ENCODE measurements at regions not wholly inside any gene's neighbourhood (a gene's known extent, or its start where the extent isn't known, plus 50 kb on each side); places are given as distances from the start of the nearest gene placed in this dataset.

DNA sequence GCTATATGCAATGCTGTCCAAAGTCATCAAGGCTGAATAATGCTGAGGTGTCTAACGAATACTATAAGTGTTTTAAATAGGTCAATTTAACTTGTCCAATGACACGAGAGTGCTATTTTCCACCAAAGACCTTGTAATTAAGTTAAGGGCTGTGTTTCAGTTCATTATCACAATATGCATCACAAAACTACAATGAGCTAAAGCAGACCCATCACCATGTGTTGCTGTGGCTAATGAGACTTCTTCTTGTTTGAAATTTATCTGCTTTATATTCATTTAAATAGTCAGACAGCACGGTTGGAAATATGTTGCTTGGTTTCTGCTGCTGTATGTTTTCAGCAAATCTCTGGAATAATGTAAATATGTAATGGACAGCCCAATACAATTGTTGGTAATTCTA is 292.5 kb upstream of the VSTM2A start:
- TF ChIP-seq, protein P1, sequence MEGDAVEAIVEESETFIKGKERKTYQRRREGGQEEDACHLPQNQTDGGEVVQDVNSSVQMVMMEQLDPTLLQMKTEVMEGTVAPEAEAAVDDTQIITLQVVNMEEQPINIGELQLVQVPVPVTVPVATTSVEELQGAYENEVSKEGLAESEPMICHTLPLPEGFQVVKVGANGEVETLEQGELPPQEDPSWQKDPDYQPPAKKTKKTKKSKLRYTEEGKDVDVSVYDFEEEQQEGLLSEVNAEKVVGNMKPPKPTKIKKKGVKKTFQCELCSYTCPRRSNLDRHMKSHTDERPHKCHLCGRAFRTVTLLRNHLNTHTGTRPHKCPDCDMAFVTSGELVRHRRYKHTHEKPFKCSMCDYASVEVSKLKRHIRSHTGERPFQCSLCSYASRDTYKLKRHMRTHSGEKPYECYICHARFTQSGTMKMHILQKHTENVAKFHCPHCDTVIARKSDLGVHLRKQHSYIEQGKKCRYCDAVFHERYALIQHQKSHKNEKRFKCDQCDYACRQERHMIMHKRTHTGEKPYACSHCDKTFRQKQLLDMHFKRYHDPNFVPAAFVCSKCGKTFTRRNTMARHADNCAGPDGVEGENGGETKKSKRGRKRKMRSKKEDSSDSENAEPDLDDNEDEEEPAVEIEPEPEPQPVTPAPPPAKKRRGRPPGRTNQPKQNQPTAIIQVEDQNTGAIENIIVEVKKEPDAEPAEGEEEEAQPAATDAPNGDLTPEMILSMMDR (IDR thresholded peaks at IDR 0.05 in 2 of 3, conservative IDR thresholded peaks at IDR 0.05 in 1 of 3; ENCODE audit: borderline replicate concordance in 1 of 3, insufficient read depth in 1 of 3, low read depth in 2 of 3, low read length in 2 of 3): no peak
- TF ChIP-seq SIN3A (IDR thresholded peaks at IDR 0.05; ENCODE audit: low read depth): no peak
- TF ChIP-seq, protein P2, sequence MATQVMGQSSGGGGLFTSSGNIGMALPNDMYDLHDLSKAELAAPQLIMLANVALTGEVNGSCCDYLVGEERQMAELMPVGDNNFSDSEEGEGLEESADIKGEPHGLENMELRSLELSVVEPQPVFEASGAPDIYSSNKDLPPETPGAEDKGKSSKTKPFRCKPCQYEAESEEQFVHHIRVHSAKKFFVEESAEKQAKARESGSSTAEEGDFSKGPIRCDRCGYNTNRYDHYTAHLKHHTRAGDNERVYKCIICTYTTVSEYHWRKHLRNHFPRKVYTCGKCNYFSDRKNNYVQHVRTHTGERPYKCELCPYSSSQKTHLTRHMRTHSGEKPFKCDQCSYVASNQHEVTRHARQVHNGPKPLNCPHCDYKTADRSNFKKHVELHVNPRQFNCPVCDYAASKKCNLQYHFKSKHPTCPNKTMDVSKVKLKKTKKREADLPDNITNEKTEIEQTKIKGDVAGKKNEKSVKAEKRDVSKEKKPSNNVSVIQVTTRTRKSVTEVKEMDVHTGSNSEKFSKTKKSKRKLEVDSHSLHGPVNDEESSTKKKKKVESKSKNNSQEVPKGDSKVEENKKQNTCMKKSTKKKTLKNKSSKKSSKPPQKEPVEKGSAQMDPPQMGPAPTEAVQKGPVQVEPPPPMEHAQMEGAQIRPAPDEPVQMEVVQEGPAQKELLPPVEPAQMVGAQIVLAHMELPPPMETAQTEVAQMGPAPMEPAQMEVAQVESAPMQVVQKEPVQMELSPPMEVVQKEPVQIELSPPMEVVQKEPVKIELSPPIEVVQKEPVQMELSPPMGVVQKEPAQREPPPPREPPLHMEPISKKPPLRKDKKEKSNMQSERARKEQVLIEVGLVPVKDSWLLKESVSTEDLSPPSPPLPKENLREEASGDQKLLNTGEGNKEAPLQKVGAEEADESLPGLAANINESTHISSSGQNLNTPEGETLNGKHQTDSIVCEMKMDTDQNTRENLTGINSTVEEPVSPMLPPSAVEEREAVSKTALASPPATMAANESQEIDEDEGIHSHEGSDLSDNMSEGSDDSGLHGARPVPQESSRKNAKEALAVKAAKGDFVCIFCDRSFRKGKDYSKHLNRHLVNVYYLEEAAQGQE (IDR thresholded peaks at IDR 0.05; ENCODE audit: low read depth): no peak
- no peak for TF ChIP-seq POLR2A (IDR thresholded peaks at IDR 0.05; ENCODE audit: borderline replicate concordance, extremely low read depth, insufficient read depth, insufficient read length)
- TF ChIP-seq ELF1 (IDR thresholded peaks at IDR 0.05; ENCODE audit: borderline replicate concordance, low read depth): no peak
- TF ChIP-seq EZH2phosphoT487 (IDR thresholded peaks at IDR 0.05; ENCODE audit: borderline replicate concordance): no peak
- TF ChIP-seq YY1 (IDR thresholded peaks at IDR 0.05; ENCODE audit: extremely low read depth, insufficient replicate concordance, low read depth, low read length): no peak
- no peak for TF ChIP-seq ZNF274 (IDR thresholded peaks at IDR 0.05; ENCODE audit: low read depth, low read length)
- no peak for TF ChIP-seq SP1 (IDR thresholded peaks at IDR 0.05; ENCODE audit: low read depth)
- TF ChIP-seq POLR2AphosphoS5 (IDR thresholded peaks at IDR 0.05; ENCODE audit: low read depth, low read length): no peak
- no peak for TF ChIP-seq EZH2 (IDR thresholded peaks at IDR 0.05)
- TF ChIP-seq CEBPB (IDR thresholded peaks at IDR 0.05; ENCODE audit: low read depth): no peak
- no peak for TF ChIP-seq RAD21 (IDR thresholded peaks at IDR 0.05; ENCODE audit: low read depth)

Data from HCT116 (cell line).